NCI-H1436 (cell line): ENCODE measurements at regions not wholly inside any gene's neighbourhood (a gene's known extent, or its start where the extent isn't known, plus 50 kb on each side); places are given as distances from the start of the nearest gene placed in this dataset.
"Not testable (repeated sequence)": the region's sequence is repeated elsewhere in the genome, so short reads cannot be mapped to it uniquely, and the experiment has no call there.

Experiments used
- DNase-seq: peaks from one replicate; lab custom pipeline; 2025; lab: John Stamatoyannopoulos, UW

DNA sequence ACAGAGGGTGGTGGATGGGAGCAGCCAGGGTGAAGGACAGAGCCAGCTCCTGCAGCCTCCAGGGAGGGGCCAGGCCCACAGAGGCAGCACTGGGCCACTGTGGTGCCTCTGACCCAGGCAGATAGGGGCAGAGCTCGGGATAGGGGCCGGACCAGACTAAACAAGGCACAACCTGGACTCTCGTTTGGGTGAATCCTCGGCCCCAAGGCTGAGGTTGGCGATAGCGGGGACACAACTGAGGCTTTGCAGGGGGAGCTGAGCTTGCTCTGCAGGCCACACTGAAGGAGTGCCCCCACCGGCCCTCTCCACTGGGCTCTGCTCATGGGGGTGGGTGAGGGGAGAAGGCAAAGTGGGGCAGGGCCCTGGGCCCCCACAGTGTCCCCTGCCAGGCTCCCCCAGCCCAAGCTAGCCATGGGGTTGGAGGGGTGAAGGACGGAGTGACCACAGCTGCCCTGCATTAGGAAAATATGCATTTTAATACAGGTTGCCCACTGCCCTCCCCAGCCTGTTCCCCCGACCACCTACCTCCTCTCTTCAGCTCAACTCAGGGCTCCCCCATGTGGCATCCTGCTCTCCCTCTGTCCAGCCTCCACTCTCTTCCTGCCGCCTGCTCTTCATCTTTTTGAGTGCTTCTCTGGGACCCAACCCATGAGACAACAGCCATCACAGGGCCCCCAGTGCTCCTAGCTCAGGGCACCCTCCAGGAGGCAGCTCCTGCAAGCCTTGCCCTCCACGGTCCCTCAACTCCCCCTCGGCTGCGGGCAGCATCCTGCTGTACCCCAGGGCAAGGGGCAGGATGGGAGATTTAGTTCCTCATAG, 152.8 kb downstream of the INHBB start:
- DNase-seq = no peak

GRCh38 chr2:120499784-120500495, 154.0 kb downstream of the INHBB start:
- no peak for DNase-seq

DNA sequence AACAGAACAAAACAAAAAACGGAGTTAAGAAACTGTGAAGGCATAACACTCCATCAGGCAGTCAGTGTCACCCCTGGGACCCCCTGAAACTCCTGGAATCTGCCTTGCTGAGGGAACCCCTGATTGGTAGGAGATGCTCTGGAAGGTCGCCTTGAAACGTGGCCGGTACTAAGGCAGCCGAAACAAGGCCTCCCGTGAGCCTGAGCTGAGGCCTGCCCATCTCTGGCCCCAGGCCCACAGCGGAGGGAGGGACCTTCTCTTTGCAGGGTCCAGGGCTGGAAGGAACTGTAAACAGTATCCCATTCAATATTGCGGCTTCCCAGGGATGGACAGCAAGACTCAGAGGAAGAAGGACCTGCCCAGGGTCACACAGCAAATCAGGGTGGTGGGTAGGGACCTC, 155.7 kb downstream of the INHBB start:
- DNase-seq = no peak

GRCh38 chr2:120502357-120502756, 156.4 kb downstream of the INHBB start:
- no peak for DNase-seq

- no peak for DNase-seq
These were observed 156.8 kb downstream of the INHBB start for GRCh38 chr2:120502761-120503160.

GRCh38 chr2:120503206-120503792, 157.4 kb downstream of the INHBB start:
- no peak for DNase-seq

DNA sequence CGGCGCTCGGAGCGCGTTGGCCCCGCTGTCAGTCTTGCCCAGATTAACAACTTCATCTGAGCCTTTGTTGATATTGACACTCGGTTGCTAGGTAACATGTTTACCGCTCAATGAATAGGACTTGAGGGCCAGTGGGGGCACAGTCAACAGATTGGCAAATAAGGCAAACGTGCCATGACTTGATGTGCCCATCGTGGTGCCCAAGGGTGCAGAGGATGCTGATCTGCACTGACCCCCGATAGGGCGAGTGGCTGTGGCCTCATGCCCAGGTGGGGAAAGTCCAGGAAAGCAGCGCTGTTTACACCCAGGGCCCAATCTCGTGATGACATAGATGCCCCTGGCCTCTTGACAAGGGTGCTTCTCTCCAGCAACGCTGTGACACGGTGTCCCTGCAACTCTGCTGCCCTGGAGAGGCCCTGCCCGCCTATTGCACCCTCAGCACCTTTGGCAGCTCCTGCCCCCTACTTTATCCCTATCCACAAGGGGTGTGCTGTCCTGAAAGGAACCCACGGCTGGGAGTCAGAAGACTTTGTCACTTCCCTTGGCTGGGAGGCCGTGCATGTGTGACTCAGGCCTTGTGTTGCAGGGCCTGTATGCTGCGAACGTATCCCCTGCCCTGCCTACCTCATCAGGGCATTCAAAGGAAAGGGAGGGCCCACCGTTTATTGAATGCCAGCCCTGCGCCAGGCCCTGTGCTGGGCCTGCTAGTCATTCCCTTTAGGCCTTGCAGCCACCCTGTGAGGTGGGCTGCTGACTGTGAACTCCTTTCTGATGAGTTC, 158.0 kb downstream of the INHBB start:
- DNase-seq = no peak

DNA sequence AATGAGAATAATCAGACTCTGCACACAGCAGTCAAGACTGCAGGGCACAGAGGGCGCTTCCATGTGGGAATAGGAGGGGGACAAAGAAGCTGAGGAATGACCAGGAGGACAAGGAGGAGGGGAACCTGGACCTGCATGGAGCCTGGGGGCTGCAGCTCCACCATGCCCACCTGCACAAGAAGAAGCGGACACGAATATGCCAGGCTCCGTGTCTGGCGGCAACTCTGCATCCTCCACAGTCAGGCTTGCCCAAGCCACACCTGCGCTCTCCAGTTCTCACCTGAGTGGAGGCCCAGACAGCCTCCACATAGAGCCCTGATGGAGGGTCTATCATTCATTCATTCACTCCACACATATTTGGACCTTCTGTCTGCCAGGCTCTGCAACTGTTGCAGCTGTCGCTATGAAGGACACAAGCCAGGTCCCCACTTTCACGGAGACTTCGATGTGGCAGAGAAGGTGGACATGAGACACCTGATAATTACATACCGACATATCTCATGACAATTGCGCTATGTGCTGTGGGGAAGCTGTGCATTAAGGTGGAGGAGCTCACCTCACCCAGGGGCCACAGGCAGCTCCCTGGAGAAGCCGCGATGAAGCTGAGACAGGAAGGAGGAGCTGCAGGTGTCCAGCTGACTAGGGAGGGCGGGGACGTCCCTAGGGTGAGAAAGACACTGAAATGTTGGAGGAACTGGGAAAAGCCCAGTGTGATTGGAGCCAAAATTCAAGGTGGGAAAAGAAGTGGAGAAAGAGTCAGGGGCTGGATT, 159.2 kb downstream of the INHBB start:
- no peak for DNase-seq

DNA sequence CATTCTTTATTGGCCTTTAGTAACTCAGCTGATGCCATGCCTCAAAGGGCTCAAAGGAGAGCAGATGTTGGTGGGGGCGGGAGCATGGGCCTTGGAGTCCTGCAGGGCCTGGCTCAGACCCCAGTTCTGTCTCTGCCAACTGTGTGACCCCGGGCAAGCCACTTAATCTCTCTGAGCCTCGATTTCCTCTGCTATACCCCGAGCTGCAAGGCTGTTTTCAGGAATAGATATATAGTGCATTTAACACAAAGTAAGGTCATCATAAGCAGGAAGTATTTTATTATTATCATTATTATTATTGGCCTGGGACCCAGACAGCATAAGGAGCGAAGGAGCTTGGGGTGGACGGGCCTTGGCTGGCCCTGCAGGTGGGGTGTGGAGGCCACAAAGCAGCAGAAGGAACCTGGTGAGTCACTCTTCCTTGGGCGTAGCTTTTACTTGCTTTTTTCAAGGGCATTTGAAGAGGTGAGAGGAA, 162.7 kb downstream of the INHBB start:
- no peak for DNase-seq

- no peak for DNase-seq
These were observed 163.4 kb downstream of the INHBB start for GRCh38 chr2:120509213-120509815.

- DNase-seq = no peak
These were observed 164.2 kb downstream of the INHBB start for GRCh38 chr2:120509991-120510735.

GRCh38 chr2:120510751-120511395, 164.9 kb downstream of the INHBB start:
- no peak for DNase-seq

- DNase-seq = no peak
These were observed 165.6 kb downstream of the INHBB start for GRCh38 chr2:120511536-120511935.

GRCh38 chr2:120511947-120512710, 166.2 kb downstream of the INHBB start:
- no peak for DNase-seq

- no peak for DNase-seq
These were observed 167.9 kb downstream of the INHBB start for GRCh38 chr2:120513776-120514357.

DNA sequence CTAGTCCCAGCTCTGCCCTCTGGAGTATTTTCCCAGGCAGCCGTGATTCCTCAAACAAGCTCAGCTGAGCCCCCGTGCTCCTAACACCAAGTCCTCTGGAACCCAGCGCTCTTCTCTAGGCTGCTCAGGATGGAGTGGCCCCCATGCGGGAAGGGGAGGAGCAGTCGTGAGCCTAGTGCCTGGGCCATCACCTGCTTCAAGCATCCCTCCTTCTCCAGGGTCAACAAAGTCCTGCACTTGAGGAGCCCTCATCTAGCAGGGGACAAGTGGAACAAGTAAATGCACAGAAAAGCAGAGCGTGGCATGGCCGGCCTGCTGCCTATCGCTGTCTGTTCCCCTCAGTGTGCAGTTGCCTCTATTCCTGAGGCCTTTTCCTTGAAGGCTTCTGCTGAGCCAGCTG, 168.6 kb downstream of the INHBB start:
- no peak for DNase-seq

DNA sequence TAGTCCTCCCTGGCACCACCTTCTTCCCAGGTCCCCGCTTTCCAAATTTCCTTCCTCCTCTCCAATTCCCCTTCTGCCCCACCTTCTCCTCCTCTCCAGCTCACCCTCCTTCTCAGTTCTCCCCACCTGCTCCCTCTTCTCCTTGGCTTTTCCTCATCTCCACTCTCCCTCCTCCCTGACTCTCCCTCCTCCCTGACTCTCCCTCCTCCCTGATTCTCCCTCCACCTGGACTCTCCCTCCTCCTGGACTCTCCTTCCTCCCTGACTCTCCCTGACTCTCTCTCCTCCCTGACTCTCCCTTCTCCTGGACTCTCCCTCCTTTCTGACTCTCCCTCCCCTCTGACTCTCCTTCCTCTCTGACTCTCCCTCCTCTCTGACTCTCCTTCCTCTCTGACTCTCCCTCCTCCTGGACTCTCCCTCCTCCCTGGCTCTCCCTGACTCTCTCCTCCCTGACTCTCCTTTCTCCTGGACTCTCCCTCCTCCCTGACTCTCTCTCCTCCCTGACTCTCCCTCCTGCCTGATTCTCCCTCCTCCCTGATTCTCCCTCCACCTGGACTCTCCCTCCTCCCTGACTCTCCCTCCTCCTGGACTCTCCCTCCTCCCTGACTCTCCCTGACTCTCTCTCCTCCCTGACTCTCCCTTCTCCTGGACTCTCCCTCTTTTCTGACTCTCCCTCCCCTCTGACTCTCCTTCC, 169.3 kb downstream of the INHBB start:
- DNase-seq = not testable (repeated sequence)
